Hematopoietic multipotent progenitor cell treated with erythropoietin and hydrocortisone succinate and interleukin-3 and kit ligand, for 4 days (in vitro differentiated cells): ENCODE measurements at regions not wholly inside any gene's neighbourhood (a gene's known extent, or its start where the extent isn't known, plus 50 kb on each side); places are given as distances from the start of the nearest gene placed in this dataset.
"Not testable (repeated sequence)": the region's sequence is repeated elsewhere in the genome, so short reads cannot be mapped to it uniquely, and the experiment has no call there.

Experiments used
- DNase-seq: peaks from one replicate; pipeline ENCODE4 v3.0.0-alpha.2; 2015

- no peak for DNase-seq
Measured at GRCh38 chr1:112817555-112818373, 102.6 kb upstream of the PPM1J start.

GRCh38 chr1:112815376-112815775, 100.2 kb upstream of the PPM1J start:
- no peak for DNase-seq

- DNase-seq, result not testable (repeated sequence)
Measured at GRCh38 chr1:112814645-112815044, 99.5 kb upstream of the PPM1J start.

DNA sequence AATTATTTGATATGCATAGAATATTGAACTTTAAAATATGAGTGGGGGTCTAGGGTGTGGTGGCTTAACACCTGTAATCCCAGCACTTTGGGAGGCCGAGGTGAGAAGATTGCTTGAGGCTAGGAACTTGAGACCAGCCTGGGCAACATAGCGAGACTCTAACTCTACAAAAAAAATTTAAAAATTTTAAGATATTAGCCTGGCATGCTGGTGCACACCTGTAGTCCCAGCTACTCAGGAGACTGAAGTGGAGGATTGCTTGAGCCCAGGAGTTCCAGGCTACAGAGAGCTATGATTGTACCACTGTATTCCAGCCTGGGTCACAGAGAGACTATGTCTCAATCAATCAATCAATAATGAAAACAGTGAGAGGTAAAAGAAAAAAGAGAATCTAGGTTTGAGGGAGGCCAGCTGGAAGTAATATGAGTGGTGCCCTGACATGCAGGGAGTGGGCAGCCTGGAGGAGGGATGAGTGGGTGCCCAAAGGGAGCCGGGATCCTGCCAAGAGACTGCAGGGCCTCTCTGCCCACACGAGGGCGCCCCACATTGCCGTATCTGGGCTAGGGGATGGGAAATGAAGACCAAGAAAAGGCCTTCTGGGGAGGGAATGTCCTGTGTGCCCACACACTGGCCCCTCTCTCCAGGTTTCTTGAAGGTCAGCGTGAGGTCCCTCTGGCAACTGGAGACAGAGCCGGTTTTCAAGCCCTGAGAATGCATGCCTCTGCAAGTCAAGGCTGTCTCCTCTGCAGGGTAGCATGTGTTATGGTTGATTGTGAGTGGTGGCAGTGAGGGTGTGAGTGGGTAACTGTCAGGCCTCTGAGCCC, 93.9 kb upstream of the PPM1J start:
- peak; percentile 79 for DNase-seq

- DNase-seq, result no peak
Measured at GRCh38 chr1:112807999-112808398, 92.9 kb upstream of the PPM1J start.

DNA sequence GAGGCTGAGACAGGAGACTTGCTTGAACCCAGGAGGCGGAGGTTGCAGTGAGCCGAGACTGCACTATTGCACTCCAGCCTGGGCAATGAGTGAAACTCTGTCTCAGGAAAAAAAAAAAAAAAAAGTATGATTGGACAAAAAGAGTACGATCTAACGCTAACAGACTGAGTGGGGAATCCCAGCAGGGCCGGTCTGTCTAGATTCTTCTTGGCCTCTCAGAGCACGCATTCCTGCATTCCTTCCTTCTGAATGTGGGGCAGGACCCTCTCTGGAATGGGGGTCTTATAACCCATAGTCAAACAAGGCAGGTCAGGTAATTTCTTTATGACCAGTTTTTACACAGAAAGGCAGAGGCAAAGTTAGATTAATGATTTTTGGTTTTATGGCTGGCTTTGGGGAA, 92.0 kb upstream of the PPM1J start:
- no peak for DNase-seq

- no peak for DNase-seq
Measured at GRCh38 chr1:112806090-112806642, 91.0 kb upstream of the PPM1J start.

- no peak for DNase-seq
Measured at GRCh38 chr1:112805155-112805853, 90.2 kb upstream of the PPM1J start.

GRCh38 chr1:112803906-112804762, 89.0 kb upstream of the PPM1J start:
- peak; percentile 85 for DNase-seq

- DNase-seq, result no peak
Measured at GRCh38 chr1:112800289-112800688, 85.2 kb upstream of the PPM1J start.

GRCh38 chr1:112798292-112798691, 83.2 kb upstream of the PPM1J start:
- no peak for DNase-seq

GRCh38 chr1:112797224-112797623, 82.1 kb upstream of the PPM1J start:
- no peak for DNase-seq

DNA sequence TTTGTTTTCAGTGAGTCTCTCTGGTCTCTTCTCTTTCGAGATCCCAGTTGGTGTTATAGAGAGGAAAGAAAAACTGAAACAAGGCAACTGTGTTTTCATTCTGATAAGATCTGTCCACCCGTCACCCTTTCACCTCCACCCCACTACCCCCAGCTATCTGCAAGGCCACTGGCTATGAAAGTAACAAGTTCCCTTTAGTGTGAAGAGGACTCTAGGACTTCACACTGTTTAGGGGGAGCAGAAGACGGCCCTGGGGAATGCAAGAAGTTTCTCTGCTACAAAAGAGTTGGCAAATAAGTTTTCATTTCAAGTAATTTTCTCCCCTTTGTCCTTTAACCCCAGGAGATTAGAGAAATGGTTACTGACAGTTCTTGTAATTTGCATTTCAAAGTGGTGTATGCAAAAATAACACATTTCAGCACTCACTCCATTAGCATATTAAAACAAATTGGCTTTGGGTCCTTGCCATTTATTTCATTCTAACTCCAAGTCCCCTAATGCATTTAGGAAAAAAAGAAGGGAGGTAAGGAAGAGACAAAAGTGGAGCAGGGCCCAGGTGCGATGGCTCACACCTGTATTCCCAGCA, 79.6 kb upstream of the PPM1J start:
- peak; percentile 14 for DNase-seq

DNA sequence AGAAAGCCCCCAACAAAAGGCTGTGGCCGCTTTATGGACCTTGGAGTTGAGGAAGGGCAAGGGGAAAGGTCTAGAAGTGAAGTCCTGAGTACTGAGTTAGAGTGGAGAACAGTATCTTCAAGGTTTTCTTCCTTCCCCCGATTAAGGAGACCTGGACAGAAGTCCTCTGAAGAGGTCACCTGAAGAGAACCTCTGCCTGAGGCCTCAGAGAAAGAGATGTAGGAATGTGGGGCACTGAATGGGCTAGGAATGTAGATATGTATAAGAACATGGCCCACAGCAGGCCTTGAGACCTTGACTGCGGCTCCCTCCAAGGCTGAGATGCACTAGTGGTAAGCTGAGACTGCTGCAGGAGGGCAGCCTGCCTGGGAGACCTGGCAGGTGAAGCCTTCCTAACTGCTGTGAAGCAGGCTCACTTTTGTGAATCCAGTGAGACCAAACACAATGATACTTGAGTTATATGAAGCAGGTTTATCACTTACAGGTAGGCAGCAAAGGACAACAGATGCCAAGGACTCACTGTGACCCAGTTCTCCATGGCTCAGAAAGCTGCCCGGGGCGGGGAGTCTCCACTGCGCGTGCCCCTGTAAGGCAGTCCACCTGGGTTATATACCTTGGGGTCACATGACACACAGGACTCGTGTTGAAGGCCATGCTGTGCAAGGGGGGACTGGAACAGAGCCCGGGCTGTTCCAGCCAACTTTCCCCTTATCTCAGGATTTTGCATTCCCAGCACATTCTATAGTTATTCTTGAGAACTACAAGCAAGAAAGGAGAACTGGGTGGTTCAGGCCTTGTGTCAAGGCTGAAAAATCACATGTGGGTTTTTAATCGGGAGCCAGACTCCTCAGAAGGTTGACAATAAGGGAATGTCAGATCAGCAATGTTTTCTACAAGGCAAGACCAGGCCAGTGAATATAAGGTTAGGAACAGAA, 78.8 kb upstream of the PPM1J start:
- DNase-seq, result no peak

DNA sequence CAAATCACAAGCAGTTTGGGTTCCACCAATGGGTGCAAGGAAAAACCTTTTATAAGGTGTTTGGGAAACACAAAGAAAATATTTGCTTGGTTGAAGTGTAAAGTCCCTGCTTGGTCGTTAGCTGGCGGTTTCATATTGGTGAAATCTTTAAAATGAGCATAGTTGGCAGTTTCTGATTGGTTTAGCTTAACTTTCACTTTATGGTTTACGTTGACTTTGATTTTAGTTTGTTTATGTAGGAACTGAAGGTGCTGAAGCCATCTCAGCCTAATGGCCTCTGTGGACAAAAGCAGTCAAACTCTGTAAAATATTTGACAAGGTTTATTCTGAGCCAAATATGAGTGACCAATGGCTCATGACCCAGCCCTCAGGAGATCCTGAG, 76.6 kb upstream of the PPM1J start:
- no peak for DNase-seq

DNA sequence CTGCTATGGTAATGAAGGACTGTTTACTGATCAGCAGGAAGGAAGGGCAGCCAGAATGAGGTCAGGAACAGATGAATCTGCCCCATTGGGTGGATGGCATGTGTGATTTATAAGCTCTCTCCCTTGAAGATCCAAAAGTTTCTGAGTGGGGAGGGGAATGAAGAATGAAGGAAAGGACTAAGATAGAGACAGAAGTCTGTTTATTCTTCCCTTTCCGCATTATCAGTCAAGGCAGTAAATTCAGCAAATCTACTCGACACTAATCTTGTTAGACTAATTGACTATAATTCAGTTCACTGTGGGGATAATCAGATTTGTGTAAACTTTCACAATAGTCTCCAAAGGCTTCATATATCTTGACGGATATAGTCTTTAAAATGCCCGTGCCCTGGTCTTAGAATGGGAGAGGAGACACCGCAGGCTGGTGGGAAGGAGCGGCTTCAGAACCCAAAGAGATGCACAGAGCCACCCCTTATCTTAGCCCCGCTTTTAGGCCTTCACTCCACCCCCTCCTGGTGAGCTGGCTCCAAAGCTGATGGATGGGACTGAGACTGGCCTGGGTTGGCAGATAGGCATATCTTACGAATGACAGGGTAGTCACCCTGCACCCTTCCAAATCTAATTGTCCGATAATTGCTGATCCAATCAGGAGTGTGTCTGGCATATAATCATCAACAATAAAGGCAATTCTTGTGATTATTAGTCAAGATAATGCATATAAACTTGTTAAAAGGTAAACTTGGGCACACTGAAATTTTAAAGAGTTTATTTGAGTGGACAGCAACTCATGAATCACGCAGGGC, 76.0 kb upstream of the PPM1J start:
- no peak for DNase-seq

- no peak for DNase-seq
Measured at GRCh38 chr1:112788561-112788960, 73.4 kb upstream of the PPM1J start.

DNA sequence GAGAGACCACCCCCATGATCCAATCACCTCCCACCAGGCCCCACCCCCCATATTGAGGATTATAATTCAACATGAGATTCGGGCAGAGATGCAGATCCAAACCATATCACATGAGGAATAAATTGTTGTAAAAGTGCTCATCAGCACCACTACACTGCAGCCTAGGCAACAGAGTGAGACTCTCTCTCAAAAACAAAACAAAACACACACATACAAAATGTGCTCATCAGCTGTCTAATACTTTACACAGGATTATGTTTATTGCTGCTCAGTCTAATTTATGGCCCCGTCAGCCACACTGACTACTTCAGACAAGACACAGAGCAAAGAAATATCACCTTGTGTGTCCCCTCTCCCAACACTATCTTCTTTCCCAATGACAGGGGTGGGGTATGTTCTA, 72.9 kb upstream of the PPM1J start:
- no peak for DNase-seq

DNA sequence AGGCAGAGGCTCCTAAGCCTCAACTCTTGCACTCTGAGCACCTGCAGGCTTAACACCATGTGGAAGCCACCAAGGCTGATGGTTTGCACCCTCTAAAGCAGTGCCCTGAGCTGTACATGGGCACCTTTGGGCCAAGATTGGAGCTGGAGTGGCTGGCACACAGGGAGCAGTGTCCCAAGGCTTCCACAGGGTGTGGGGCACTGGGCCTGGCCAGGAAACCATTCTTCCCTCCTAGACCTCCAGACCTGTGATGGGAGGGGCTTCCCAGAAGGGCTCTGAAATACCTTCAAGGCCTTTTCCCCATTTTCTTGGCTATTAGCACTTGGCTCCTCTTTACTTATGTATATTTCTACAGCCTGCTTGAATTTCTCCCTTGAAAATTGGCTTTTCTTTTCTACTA, 67.9 kb upstream of the PPM1J start:
- no peak for DNase-seq
